Effector memory CD4-positive, alpha-beta T cell (primary cell): ENCODE measurements at regions not wholly inside any gene's neighbourhood (a gene's known extent, or its start where the extent isn't known, plus 50 kb on each side); places are given as distances from the start of the nearest gene placed in this dataset.

Experiments
- DNase-seq, 3 donors: peaks; one replicate each; pipeline ENCODE4 v3.0.0-alpha.2; 2020
- H3K27ac ChIP-seq: 2 replicates; pipeline ENCODE4 v1.7.0; 2013; ENCODE audit warnings: mild to moderate bottlenecking, low read length, moderate library complexity; ENCODE audit not compliant: insufficient read depth, poor library complexity, severe bottlenecking
- H3K27me3 ChIP-seq: replicated peaks from 2 replicates; pipeline ENCODE4 v1.7.0; 2013; ENCODE audit warnings: mild to moderate bottlenecking, low read length; ENCODE audit not compliant: insufficient read depth, control insufficient read depth, poor library complexity, severe bottlenecking
- H3K36me3 ChIP-seq: 2 replicates; pipeline ENCODE4 v1.7.0; 2013; ENCODE audit warnings: mild to moderate bottlenecking, low read length, moderate library complexity; ENCODE audit not compliant: control insufficient read depth, insufficient read depth
- H3K4me1 ChIP-seq: 2 replicates; pipeline ENCODE4 v1.7.0; 2013; ENCODE audit warnings: low read length, mild to moderate bottlenecking; ENCODE audit not compliant: control insufficient read depth, insufficient read depth, poor library complexity, severe bottlenecking
- H3K4me3 ChIP-seq: 2 replicates; pipeline ENCODE4 v1.7.0; 2013; ENCODE audit warnings: low read length, low read depth, mild to moderate bottlenecking; ENCODE audit not compliant: insufficient read depth, poor library complexity, severe bottlenecking
- H3K9me3 ChIP-seq: 2 replicates; pipeline ENCODE4 v1.7.0; 2013; ENCODE audit warnings: mild to moderate bottlenecking, low read length, moderate library complexity; ENCODE audit not compliant: control insufficient read depth

GRCh38 chr14:101411151-101411550 lies 150.1 kb upstream of the DIO3 start:
- Histone ChIP-seq H3K36me3 (no peaks in the 10 kb centered on the region), H3K9me3 (no peaks in the 10 kb centered on the region), H3K27ac (no peak overlapping the region), H3K4me3 (no peak overlapping the region), H3K27me3 (peaks cover 4% of the 10 kb centered on the region), H3K4me1 (no peaks in the 10 kb centered on the region)
- no peak for DNase-seq

- Histone ChIP-seq H3K36me3 (no peaks in the 10 kb centered on the region), H3K27me3 (peaks cover 4% of the 10 kb centered on the region), H3K4me3 (no peak overlapping the region), H3K4me1 (no peaks in the 10 kb centered on the region), H3K9me3 (no peaks in the 10 kb centered on the region), H3K27ac (no peak overlapping the region)
- DNase-seq: no peak
These were observed 149.5 kb upstream of the DIO3 start for GRCh38 chr14:101411779-101412178.

- Histone ChIP-seq H3K36me3 (no peaks in the 10 kb centered on the region), H3K27ac (no peak overlapping the region), H3K27me3 (peaks cover 4% of the 10 kb centered on the region), H3K4me3 (no peak overlapping the region), H3K4me1 (no peaks in the 10 kb centered on the region), H3K9me3 (no peaks in the 10 kb centered on the region)
- DNase-seq: no peak
These were observed 148.6 kb upstream of the DIO3 start for GRCh38 chr14:101412739-101413138.

GRCh38 chr14:101417434-101417833 lies 143.9 kb upstream of the DIO3 start:
- no peak for DNase-seq
- H3K4me3 ChIP-seq: no peak overlapping the region
- no peaks in the 10 kb centered on the region for H3K9me3 ChIP-seq
- H3K4me1 ChIP-seq: no peaks in the 10 kb centered on the region
- H3K36me3 ChIP-seq: no peaks in the 10 kb centered on the region
- no peak overlapping the region for H3K27ac ChIP-seq
- H3K27me3 ChIP-seq: peaks cover 4% of the 10 kb centered on the region

- Histone ChIP-seq H3K27me3 (no peaks in the 10 kb centered on the region), H3K4me1 (no peaks in the 10 kb centered on the region), H3K36me3 (no peaks in the 10 kb centered on the region), H3K27ac (no peak overlapping the region), H3K9me3 (no peaks in the 10 kb centered on the region), H3K4me3 (no peak overlapping the region)
- DNase-seq: no peak
These were observed 142.7 kb upstream of the DIO3 start for GRCh38 chr14:101418601-101419000.

- no peak overlapping the region for H3K4me3 ChIP-seq
- no peaks in the 10 kb centered on the region for H3K4me1 ChIP-seq
- DNase-seq: no peak
- no peaks in the 10 kb centered on the region for H3K36me3 ChIP-seq
- H3K27me3 ChIP-seq: no peaks in the 10 kb centered on the region
- H3K27ac ChIP-seq: no peak overlapping the region
- no peaks in the 10 kb centered on the region for H3K9me3 ChIP-seq
These were observed 134.8 kb upstream of the DIO3 start for GRCh38 chr14:101426466-101426865.

- Histone ChIP-seq H3K4me3 (no peak overlapping the region), H3K4me1 (no peaks in the 10 kb centered on the region), H3K27me3 (no peaks in the 10 kb centered on the region), H3K36me3 (no peaks in the 10 kb centered on the region), H3K27ac (no peak overlapping the region), H3K9me3 (no peaks in the 10 kb centered on the region)
- DNase-seq: no peak
These were observed 132.9 kb upstream of the DIO3 start for GRCh38 chr14:101428409-101428808.

- no peak for DNase-seq
- Histone ChIP-seq H3K4me1 (no peaks in the 10 kb centered on the region), H3K27ac (no peak overlapping the region), H3K27me3 (peaks cover 4% of the 10 kb centered on the region), H3K36me3 (no peaks in the 10 kb centered on the region), H3K9me3 (no peaks in the 10 kb centered on the region), H3K4me3 (no peak overlapping the region)
These were observed 125.7 kb upstream of the DIO3 start for GRCh38 chr14:101435546-101435945.

GRCh38 chr14:101439023-101439422 lies 122.3 kb upstream of the DIO3 start:
- no peak overlapping the region for H3K27ac ChIP-seq

GRCh38 chr14:101440496-101440895 lies 120.8 kb upstream of the DIO3 start:
- Histone ChIP-seq H3K36me3 (no peaks in the 10 kb centered on the region), H3K27me3 (peaks cover 10% of the 10 kb centered on the region), H3K9me3 (no peaks in the 10 kb centered on the region), H3K27ac (no peak overlapping the region), H3K4me1 (peaks cover 21% of the 10 kb centered on the region), H3K4me3 (no peak overlapping the region)
- DNase-seq: no peak

More at GRCh38 chr14:101439023-101439422, 122.3 kb upstream of the DIO3 start:
- no peak overlapping the region for H3K4me3 ChIP-seq
- H3K27me3 ChIP-seq: peaks cover 4% of the 10 kb centered on the region
- H3K4me1 ChIP-seq: peaks cover 21% of the 10 kb centered on the region
- no peak for DNase-seq
- H3K36me3 ChIP-seq: no peaks in the 10 kb centered on the region
- no peaks in the 10 kb centered on the region for H3K9me3 ChIP-seq

GRCh38 chr14:101441710-101442109 lies 119.6 kb upstream of the DIO3 start:
- Histone ChIP-seq H3K4me1 (peaks cover 21% of the 10 kb centered on the region), H3K4me3 (no peak overlapping the region), H3K27ac (no peak overlapping the region), H3K27me3 (peaks cover 14% of the 10 kb centered on the region), H3K36me3 (no peaks in the 10 kb centered on the region), H3K9me3 (no peaks in the 10 kb centered on the region)
- no peak for DNase-seq
